ENCODE measurements at regions not wholly inside any gene's neighbourhood (a gene's known extent, or its start where the extent isn't known, plus 50 kb on each side); places are given as distances from the start of the nearest gene placed in this dataset.
A peak's percentile ranks its signal among the peaks of the same experiment; 100 is the strongest.

- H3K36me3 Mint-ChIP-seq, result no peaks in the 10 kb centered on the region
- no peaks in the 10 kb centered on the region for H3K27me3 Mint-ChIP-seq
- no peak overlapping the region for H3K27ac Mint-ChIP-seq
- no peaks in the 10 kb centered on the region for H3K4me1 Mint-ChIP-seq (ENCODE audit: unreplicated experiment)
- peak overlapping the region; percentile 36 for H3K4me3 Mint-ChIP-seq
- peaks cover 7% of the 10 kb centered on the region for H3K9me3 Mint-ChIP-seq
- no peak for TF ChIP-seq CTCF (conservative IDR thresholded peaks at IDR 0.05)
- DNase-seq (ENCODE audit: extremely low spot score, unreplicated experiment), result no peak
These were observed 482.9 kb downstream of the NAF1 start for GRCh38 chr4:162683659-162684370.

GRCh38 chr4:162682651-162683050, 484.0 kb downstream of the NAF1 start:
- Mint-ChIP-seq H3K27ac (no peak overlapping the region), H3K4me1 (ENCODE audit: unreplicated experiment) (no peaks in the 10 kb centered on the region), H3K9me3 (peaks cover 14% of the 10 kb centered on the region), H3K4me3 (no peak overlapping the region), H3K27me3 (no peaks in the 10 kb centered on the region), H3K36me3 (no peaks in the 10 kb centered on the region)
- no peak for DNase-seq (ENCODE audit: extremely low spot score, unreplicated experiment)
- no peak for TF ChIP-seq CTCF (conservative IDR thresholded peaks at IDR 0.05)

GRCh38 chr4:162681212-162681611, 485.5 kb downstream of the NAF1 start:
- peaks cover 14% of the 10 kb centered on the region for H3K9me3 Mint-ChIP-seq
- no peaks in the 10 kb centered on the region for H3K36me3 Mint-ChIP-seq
- H3K4me3 Mint-ChIP-seq, result no peak overlapping the region
- no peak for DNase-seq (ENCODE audit: extremely low spot score, unreplicated experiment)
- H3K27me3 Mint-ChIP-seq, result no peaks in the 10 kb centered on the region
- no peaks in the 10 kb centered on the region for H3K4me1 Mint-ChIP-seq (ENCODE audit: unreplicated experiment)
- no peak overlapping the region for H3K27ac Mint-ChIP-seq
- no peak for TF ChIP-seq CTCF (conservative IDR thresholded peaks at IDR 0.05)

- no peak for TF ChIP-seq CTCF (conservative IDR thresholded peaks at IDR 0.05)
These were observed 491.0 kb downstream of the NAF1 start for GRCh38 chr4:162675661-162676060.

GRCh38 chr4:162661913-162662312, 498.1 kb upstream of the FSTL5 start:
- Mint-ChIP-seq H3K27me3 (no peaks in the 10 kb centered on the region), H3K9me3 (no peaks in the 10 kb centered on the region), H3K36me3 (no peaks in the 10 kb centered on the region), H3K4me3 (no peak overlapping the region), H3K4me1 (ENCODE audit: unreplicated experiment) (no peaks in the 10 kb centered on the region), H3K27ac (no peak overlapping the region)
- DNase-seq (ENCODE audit: extremely low spot score, unreplicated experiment), result no peak
- no peak for TF ChIP-seq CTCF (conservative IDR thresholded peaks at IDR 0.05)

More at GRCh38 chr4:162675661-162676060, 491.0 kb downstream of the NAF1 start:
- Mint-ChIP-seq H3K9me3 (peaks cover 14% of the 10 kb centered on the region), H3K27me3 (no peaks in the 10 kb centered on the region), H3K36me3 (no peaks in the 10 kb centered on the region), H3K27ac (no peak overlapping the region), H3K4me3 (no peak overlapping the region), H3K4me1 (ENCODE audit: unreplicated experiment) (no peaks in the 10 kb centered on the region)
- DNase-seq (ENCODE audit: extremely low spot score, unreplicated experiment), result no peak

All from type B pancreatic cell (in vitro differentiated cells).